ENCODE measurements at regions not wholly inside any gene's neighbourhood (a gene's known extent, or its start where the extent isn't known, plus 50 kb on each side); places are given as distances from the start of the nearest gene placed in this dataset.

DNA sequence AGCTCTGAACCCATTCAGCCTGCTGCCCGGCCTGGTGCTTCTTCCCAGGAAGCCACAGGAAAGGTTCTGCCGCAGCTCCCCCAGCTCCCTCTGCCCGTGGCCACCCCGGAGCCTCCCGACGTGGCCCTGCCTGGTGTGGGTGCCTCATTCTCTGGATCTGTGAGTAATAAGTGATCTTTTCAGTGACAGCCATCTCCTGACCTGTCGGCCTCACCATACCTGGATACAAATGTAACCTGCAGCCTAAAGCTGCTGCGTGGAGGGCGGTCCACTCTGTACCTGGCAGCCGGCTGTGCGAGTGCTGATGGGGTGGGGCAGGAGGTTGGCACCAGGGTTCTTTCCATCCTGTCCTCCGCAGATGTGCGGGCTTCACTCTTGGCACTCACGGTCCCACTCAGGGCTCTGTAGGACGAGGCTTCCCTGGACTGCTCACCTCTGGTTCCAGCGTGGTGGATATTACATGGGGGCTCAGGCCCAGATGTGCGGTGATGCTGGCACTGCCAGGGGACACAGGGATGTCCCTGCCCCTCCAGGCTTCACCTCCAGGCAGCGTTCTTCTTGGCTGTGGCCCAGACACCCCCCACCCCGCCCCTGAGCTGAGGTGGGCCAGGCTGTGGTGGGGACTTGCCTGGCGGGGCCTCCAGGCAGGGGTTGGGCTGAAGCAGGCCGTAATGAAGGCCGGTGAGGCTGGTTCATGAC, 748.5 kb downstream of the BRD1 start:
- H3K27me3 ChIP-seq (ENCODE audit: insufficient read depth, poor library complexity, severe bottlenecking) = no peaks in the 10 kb centered on the region
- no peak for DNase-seq (ENCODE audit: low read depth in 1 of 2, low spot score in 1 of 2)

DNA sequence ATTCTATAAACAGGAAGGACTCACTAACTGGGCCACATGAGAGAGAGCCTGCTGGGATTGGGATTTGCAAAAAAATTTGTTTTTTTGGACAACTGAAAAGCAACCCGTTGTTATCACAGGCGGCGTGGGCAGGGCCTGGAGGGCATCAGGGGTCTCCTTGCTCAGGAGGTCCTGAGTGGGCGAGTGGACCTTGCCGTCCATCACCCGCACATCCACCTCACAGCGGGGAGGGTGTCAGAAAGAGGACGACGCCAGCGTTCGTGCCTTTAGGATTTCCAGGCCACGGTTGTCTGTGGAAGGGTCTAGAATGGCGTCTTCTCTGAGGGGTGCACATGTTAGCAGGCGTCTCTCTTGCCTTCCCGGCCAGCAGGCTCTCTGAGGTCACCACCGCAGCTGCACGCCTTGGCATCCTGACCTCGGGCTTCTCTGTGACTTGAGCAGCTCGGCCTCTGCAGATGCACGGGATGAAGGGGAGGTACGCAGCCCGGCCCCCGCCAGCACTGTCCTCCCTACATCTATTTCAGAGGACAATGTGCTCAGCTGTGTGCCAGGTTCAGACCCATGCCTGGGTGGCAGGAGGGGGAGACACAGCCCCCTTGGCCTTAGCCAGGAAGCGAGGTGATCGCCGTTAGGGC, 749.5 kb downstream of the BRD1 start:
- TF ChIP-seq GABPA (IDR thresholded peaks at IDR 0.05; ENCODE audit: low read depth) (no peak), SPI1 (IDR thresholded peaks at IDR 0.05; ENCODE audit: borderline replicate concordance, low read depth) (no peak), POLR2AphosphoS5 (IDR thresholded peaks at IDR 0.05; ENCODE audit: low read depth) (no peak)
- TF ChIP-seq, protein P1, sequence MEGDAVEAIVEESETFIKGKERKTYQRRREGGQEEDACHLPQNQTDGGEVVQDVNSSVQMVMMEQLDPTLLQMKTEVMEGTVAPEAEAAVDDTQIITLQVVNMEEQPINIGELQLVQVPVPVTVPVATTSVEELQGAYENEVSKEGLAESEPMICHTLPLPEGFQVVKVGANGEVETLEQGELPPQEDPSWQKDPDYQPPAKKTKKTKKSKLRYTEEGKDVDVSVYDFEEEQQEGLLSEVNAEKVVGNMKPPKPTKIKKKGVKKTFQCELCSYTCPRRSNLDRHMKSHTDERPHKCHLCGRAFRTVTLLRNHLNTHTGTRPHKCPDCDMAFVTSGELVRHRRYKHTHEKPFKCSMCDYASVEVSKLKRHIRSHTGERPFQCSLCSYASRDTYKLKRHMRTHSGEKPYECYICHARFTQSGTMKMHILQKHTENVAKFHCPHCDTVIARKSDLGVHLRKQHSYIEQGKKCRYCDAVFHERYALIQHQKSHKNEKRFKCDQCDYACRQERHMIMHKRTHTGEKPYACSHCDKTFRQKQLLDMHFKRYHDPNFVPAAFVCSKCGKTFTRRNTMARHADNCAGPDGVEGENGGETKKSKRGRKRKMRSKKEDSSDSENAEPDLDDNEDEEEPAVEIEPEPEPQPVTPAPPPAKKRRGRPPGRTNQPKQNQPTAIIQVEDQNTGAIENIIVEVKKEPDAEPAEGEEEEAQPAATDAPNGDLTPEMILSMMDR (IDR thresholded peaks at IDR 0.05; ENCODE audit: insufficient read depth, low read length) = no peak
- TF ChIP-seq, protein P2, sequence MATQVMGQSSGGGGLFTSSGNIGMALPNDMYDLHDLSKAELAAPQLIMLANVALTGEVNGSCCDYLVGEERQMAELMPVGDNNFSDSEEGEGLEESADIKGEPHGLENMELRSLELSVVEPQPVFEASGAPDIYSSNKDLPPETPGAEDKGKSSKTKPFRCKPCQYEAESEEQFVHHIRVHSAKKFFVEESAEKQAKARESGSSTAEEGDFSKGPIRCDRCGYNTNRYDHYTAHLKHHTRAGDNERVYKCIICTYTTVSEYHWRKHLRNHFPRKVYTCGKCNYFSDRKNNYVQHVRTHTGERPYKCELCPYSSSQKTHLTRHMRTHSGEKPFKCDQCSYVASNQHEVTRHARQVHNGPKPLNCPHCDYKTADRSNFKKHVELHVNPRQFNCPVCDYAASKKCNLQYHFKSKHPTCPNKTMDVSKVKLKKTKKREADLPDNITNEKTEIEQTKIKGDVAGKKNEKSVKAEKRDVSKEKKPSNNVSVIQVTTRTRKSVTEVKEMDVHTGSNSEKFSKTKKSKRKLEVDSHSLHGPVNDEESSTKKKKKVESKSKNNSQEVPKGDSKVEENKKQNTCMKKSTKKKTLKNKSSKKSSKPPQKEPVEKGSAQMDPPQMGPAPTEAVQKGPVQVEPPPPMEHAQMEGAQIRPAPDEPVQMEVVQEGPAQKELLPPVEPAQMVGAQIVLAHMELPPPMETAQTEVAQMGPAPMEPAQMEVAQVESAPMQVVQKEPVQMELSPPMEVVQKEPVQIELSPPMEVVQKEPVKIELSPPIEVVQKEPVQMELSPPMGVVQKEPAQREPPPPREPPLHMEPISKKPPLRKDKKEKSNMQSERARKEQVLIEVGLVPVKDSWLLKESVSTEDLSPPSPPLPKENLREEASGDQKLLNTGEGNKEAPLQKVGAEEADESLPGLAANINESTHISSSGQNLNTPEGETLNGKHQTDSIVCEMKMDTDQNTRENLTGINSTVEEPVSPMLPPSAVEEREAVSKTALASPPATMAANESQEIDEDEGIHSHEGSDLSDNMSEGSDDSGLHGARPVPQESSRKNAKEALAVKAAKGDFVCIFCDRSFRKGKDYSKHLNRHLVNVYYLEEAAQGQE (IDR thresholded peaks at IDR 0.05; ENCODE audit: insufficient replicate concordance, low read depth) = no peak
- H3K27ac ChIP-seq (replicated peaks) = no peak overlapping the region
- H3K27me3 ChIP-seq (ENCODE audit: insufficient read depth, poor library complexity, severe bottlenecking) = no peaks in the 10 kb centered on the region
- DNase-seq (ENCODE audit: low read depth in 1 of 2, low spot score in 1 of 2) = no peak
- H3K4me3 ChIP-seq (replicated peaks; ENCODE audit: insufficient read depth, low read length) = no peak overlapping the region

More for the DNA sequence above, 748.5 kb downstream of the BRD1 start:
- no peak overlapping the region for H3K27ac ChIP-seq (replicated peaks)
- TF ChIP-seq, protein P2 (IDR thresholded peaks at IDR 0.05; ENCODE audit: insufficient replicate concordance, low read depth) = no peak
- TF ChIP-seq, protein P1 (IDR thresholded peaks at IDR 0.05; ENCODE audit: insufficient read depth, low read length) = no peak
- no peak for TF ChIP-seq POLR2AphosphoS5 (IDR thresholded peaks at IDR 0.05; ENCODE audit: low read depth)
- no peak for TF ChIP-seq GABPA (IDR thresholded peaks at IDR 0.05; ENCODE audit: low read depth)
- no peak for TF ChIP-seq SPI1 (IDR thresholded peaks at IDR 0.05; ENCODE audit: borderline replicate concordance, low read depth)
- H3K4me3 ChIP-seq (replicated peaks; ENCODE audit: insufficient read depth, low read length) = no peak overlapping the region

DNA sequence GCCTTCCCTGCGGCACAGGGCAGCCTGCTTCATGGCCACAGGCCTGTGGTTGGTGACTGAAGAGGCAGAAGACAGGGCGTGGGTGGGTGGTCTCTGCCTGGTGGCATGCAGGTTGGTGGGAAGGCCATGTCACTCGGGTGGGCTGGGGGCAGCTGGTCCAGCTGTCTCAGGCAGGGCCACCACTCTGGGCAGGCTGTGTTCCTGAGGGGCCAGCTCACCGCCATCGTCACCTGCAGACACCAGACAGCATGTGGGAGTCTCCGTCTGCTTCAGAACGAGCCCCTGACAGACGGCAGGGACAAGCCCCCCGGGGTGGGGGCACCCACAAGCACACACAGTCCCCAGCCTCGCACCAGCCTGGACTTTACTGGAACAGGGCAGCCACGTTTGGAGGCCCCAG, 750.1 kb downstream of the BRD1 start:
- Histone ChIP-seq H3K27ac (replicated peaks) (no peak overlapping the region), H3K4me3 (replicated peaks; ENCODE audit: insufficient read depth, low read length) (no peak overlapping the region), H3K27me3 (ENCODE audit: insufficient read depth, poor library complexity, severe bottlenecking) (no peaks in the 10 kb centered on the region)
- DNase-seq (ENCODE audit: low read depth in 1 of 2, low spot score in 1 of 2) = no peak
- TF ChIP-seq, protein P2 (IDR thresholded peaks at IDR 0.05; ENCODE audit: insufficient replicate concordance, low read depth) = no peak
- TF ChIP-seq SPI1 (IDR thresholded peaks at IDR 0.05; ENCODE audit: borderline replicate concordance, low read depth) = no peak
- TF ChIP-seq GABPA (IDR thresholded peaks at IDR 0.05; ENCODE audit: low read depth) = no peak
- TF ChIP-seq, protein P1 (IDR thresholded peaks at IDR 0.05; ENCODE audit: insufficient read depth, low read length) = no peak
- TF ChIP-seq POLR2AphosphoS5 (IDR thresholded peaks at IDR 0.05; ENCODE audit: low read depth) = no peak

Data from HL-60 (cell line).